ENCODE measurements at regions not wholly inside any gene's neighbourhood (a gene's known extent, or its start where the extent isn't known, plus 50 kb on each side); places are given as distances from the start of the nearest gene placed in this dataset.

DNA sequence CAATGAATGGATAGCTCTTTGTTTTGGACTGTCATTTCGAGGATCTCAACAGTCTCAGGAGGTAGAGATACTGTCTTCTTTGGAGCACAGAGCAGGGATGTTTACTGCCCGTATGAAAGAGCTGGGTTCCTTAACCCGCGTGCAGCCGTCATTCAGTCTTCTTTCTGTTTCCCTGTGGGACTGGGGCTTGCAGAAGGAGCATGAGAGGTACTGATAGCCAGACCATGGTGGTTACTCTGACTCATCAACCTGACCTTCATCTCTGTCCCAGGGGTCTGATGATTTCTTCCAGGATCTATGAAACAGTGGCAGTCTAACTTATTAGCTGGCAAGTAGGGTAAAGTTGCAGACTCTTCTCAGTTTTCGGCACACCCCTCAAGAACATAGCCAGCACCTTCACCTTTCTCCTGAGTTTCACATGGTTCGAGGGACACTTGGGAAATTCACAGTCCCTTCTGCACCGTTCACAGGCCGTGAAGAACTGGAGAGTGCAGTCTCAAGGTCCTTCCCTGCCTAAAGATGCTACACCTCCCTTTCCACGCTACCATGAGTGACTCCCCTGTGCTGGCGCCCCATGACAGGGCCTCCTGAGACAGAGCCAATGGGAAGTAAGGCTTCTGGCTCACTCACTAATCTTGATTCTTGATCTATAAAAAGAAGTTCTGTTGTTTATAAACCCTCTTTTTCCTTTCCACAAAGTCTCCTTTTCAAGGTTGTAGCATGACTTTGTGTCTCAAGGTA lies 226.2 kb downstream of the MC4R start:
- DNase-seq (ENCODE audit: extremely low read depth in 1 of 2, low read depth in 1 of 2) = no peak

DNA sequence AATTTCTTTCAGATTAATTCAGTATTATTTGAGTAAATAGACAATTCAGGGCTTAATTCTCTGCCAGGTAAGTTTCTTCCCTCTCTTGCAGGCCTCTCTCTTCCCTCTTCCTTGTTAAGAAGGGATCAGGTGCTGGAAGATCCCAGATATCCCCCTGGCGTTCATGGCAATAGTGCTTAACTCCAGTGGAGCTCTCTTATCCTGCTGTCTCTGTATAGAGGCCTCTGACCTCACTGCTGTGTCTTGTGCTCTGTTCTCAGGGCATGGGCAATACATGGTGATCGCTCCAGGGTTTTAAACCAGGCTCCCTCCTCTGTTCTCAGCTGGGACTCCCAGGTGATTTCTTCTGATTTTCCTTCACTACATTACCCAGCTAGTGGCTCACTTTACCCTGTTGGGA lies 226.8 kb downstream of the MC4R start:
- no peak for DNase-seq (ENCODE audit: extremely low read depth in 1 of 2, low read depth in 1 of 2)

DNA sequence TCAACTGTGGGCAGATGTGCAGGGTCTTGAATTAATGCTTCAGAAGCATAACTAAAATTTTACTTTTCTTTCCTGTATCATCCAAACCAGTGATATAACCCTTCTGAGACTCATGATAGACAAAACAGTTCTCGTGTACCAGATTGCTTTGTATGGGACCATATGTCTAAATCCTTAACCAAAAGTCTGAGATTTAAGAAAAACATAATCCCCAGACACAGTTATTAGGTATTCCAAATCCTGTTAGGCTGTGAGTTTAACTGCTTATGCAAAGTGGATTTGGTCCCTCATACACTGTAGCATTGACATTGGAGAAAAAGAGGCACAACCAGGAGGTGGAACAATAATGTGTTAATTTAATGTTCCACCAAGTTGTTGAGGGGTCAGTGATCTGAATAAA lies 235.0 kb downstream of the PMAIP1 start:
- no peak for DNase-seq (ENCODE audit: extremely low read depth in 1 of 2, low read depth in 1 of 2)

DNA sequence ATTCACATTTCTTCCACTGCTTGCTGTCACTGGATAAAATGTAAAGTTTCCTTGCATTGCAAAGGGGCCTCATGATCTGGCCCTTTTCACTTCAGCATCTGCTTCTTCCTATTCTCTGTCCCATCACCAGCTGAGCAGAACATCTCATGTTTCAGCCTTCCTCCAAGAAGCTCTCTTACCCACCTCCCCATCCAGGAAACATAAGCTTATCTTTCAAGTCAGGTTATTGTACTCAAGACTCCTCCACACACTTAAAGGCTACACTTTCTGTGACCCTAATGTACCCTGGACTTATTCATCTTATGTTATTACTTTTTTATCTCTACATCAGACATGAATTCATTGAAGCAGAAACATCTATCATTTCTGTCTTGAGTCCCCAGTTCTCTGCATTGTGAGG lies 230.5 kb downstream of the PMAIP1 start:
- DNase-seq (ENCODE audit: extremely low read depth in 1 of 2, low read depth in 1 of 2) = no peak

DNA sequence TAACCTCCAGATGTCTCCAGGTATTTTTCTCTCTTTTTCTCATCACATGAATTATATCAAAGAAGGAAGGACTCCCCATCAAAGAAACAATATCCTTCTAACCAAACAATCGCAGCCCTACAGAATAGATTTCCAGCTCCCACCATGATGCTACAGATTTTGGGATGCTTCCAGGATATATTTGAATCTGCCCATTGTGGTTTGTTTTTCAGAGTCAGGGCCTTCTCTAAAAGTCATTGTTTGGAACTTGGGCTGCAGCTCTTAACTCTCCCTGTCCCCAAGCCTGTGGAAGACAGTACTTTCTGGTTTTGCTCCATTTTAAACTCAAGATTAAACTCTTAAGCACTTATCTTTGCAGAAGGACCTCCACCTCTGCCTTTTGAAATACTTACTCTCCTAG lies 223.2 kb downstream of the PMAIP1 start:
- DNase-seq (ENCODE audit: extremely low read depth in 1 of 2, low read depth in 1 of 2) = no peak

DNA sequence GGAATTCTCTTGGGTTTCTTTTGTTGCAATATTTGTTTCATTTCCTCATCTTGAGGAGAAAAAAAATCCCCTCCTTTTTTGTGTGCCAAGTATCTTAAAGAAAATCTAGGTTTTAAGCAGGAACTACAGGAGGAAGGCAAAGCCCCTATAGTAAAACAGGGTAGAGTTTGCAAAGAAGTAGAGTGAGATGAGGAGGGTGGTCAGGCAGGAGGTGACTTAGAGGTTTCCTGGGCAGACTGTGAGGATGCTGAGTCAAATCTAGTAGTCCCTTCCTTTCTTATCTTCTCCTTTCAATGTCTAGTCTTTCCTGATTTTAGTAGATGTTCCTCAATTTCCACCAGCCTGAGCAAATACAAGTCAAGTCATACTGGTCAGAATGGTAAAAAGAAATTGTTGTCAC lies 222.5 kb downstream of the PMAIP1 start:
- DNase-seq (ENCODE audit: extremely low read depth in 1 of 2, low read depth in 1 of 2) = no peak

DNA sequence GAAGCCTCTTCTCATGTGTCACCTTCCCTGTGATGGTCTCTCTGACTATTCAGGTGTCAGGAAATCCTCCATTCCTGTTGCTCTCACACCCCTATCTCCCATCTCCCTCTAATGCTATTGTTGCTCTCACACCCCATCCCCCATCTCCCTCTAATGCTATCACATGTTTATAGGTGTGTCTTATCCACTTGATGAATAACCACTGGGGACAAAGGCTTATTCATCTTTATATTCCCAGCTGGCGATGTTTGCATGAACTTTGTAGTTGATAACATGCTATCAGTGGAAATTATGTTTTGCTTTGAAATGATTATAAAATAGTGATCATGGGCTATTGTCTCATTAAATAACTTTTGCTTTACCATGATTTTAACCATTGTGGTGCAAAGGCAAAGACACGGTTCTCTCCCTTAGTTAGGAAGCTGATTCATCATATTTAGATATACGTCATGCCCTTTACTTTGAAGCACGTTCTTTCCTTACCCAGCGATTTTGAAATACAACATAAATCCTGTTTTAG lies 220.5 kb downstream of the PMAIP1 start:
- DNase-seq (ENCODE audit: extremely low read depth in 1 of 2, low read depth in 1 of 2) = no peak

DNA sequence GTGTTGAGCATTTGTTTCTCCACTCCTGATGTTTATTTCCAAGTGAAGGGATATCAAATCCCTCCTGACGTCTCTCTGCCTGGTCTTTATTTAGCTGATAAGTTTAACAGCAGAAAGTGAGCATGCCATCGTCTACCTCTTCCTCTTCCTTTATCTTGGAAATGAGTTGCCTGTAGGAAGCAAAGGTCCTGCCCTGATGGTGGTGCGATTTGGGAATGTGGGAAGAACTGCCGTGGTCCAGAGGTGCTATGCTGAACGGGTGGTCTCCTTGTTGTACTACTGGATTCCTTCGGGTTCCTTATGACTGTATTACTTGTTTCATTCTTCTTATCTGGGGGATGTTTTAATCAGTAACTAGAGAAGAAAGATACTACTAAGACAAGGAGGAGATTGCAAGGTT lies 217.5 kb downstream of the PMAIP1 start:
- no peak for DNase-seq (ENCODE audit: extremely low read depth in 1 of 2, low read depth in 1 of 2)

DNA sequence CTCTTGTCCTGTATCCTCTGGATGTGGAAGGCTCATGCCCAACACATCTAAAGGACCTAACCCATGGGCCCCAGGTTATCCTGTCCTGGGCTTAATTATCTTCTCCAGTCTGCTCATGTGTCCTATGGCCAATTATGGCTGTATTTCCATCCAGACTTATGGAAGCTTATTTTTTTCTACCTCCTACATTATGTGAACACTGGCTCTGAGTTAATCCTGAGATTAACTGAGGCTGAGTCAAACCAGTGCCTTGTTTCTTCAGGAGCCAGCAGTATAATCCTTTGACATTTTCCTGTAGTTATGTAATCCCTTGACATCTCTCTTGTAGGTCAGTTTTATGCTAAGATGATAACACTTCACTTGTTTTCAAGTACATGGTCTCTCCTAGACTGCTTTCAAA lies 213.6 kb downstream of the PMAIP1 start:
- DNase-seq (ENCODE audit: extremely low read depth in 1 of 2, low read depth in 1 of 2) = no peak

DNA sequence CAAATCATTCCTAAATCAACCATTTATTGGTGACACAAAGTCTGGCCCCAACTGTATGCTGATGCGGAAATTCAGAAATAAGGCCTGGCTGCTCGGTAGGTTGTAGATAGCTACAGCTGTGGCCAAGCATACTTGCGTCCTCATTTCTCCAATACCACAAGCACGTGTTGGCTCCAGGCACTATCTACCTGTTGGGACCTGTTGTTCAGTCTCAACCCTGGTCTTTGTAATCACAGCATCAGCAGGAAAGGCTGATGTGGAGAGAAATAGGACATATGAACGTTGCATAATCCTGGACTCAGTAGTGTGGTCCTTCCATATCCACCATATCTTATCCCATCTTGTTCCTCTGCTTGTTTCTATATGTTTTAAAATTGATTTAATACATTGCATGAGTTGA lies 212.6 kb downstream of the PMAIP1 start:
- DNase-seq (ENCODE audit: extremely low read depth in 1 of 2, low read depth in 1 of 2) = no peak

DNA sequence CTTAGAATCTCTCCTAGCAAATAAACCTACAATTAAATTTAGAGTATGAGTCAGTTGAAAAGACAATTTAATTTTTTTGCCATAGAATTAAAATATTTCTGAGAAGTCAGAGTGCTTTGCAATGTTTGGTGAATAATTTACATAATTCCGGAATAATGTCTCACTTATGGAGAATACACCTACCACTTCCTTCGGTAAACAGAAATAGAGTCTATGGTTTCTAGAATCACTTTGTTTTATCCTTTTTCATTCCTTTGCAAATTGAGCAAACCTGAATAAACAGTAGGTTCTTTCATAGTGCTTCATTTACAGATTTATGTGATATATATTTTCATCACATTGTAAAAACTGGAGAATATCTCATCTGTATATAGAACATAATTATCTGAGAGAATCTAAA lies 211.7 kb downstream of the PMAIP1 start:
- no peak for DNase-seq (ENCODE audit: extremely low read depth in 1 of 2, low read depth in 1 of 2)

DNA sequence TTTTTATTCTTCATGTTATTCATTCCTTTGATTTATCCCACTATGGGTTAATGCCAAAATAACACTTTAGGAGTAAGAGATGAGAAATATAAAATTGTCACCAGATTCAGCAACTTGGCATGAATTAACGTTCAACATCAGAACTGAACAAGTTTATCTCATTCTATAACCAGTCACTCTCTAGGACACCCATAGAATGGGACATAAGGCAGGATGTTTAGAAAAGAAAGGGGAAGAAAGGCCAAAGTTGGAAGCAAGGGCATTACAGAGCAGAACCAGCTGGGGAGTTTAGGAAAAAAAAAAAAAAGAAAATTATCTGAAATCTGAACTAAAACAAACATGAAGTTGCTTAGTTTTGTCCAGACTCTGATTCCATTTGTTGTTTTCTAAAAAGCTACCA lies 211.0 kb downstream of the PMAIP1 start:
- DNase-seq (ENCODE audit: extremely low read depth in 1 of 2, low read depth in 1 of 2) = no peak

DNA sequence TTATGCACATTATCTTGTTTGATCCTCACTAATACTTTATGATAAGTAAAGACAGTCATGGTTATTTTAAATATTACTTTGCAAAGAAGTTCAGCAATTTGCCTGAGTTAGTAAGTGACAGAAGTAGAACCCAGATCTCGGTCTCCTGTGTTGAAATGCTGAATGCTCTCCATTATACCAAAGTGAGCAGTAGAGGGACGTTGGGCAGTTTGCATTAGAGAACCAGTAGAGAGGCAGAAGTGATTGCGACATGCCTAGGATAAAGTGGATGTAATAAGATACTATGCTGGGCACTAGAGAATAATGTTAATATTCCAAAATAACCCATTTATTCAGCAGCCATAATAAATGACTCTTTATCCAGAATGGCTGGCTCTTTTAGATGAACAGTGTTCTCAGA lies 201.0 kb downstream of the PMAIP1 start:
- no peak for DNase-seq (ENCODE audit: extremely low read depth in 1 of 2, low read depth in 1 of 2)

DNA sequence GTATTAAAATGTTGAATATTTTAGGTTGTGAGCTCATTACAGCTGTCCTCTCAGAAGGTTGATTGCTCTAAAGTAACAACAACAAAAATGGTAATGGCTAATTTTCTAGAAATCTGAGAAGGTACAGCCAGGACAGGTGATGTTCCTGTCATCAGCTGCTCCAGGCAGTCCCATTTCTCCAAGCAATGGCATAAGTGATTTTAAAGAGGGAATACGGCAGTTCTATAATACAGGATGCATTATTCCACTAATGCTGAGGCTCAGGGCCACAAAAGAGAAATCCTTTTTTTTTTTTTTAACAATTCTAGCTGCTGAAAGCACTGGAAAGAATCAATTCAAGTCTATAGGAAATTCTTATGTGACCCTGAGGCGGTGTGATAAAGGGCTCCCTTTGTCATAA lies 199.9 kb downstream of the PMAIP1 start:
- DNase-seq (ENCODE audit: extremely low read depth in 1 of 2, low read depth in 1 of 2) = no peak

DNA sequence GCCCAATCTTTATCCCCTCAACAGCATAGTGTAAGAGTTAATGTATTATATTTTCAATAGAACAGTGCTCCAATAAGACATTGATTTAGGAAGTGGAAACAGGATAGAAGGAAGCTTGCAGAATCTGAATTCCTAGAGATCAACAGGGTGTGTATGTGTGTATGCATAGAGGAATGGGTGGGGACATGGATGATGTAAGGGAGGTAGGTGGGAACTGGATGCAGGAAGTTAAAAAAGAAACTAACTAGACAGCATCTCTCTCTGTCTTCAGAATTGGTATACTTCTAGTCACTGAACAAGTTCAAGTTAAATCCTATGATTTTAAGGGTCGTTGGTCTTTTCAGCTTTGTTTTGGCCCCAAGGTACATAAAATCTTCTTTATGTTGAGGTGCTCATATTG lies 196.6 kb downstream of the PMAIP1 start:
- no peak for DNase-seq (ENCODE audit: extremely low read depth in 1 of 2, low read depth in 1 of 2)

DNA sequence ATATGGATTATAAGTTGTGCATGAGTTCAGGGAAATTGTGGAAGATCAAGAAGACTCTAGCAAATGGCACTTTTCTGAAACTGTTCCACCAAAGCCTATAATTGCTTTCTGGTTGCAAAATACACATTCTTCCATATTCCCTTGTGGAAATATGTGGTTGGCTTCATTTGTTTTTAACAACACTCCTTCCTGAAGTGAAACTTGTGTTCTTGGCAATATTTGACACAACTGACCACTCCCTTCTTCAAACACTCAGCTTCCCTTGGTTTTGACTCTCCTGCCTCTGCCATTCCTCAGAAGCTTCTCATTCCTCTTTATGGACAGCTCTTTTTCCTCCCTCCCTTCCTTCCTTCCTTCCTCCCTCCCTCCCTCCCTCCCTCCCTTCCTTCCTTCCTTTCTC lies 192.3 kb downstream of the PMAIP1 start:
- DNase-seq (ENCODE audit: extremely low read depth in 1 of 2, low read depth in 1 of 2) = no peak

DNA sequence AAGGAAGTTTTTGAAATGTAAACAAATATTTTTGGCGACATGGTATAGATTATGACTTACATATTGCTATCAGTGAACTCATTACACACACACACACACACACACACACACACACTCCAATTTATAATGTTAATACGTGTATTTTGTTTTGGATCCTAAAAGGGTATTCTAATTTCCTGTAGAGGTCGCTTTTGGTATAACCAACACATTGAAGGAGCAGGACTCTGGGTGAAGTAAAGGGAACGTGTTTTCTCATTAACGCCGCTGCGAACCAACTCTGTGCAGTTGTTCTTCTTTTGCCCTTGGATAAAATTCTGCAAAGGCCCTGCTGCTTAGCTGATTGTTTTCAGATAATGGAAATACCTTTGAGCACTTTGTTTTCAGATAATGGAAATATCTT lies 190.4 kb downstream of the PMAIP1 start:
- DNase-seq (ENCODE audit: extremely low read depth in 1 of 2, low read depth in 1 of 2) = no peak

DNA sequence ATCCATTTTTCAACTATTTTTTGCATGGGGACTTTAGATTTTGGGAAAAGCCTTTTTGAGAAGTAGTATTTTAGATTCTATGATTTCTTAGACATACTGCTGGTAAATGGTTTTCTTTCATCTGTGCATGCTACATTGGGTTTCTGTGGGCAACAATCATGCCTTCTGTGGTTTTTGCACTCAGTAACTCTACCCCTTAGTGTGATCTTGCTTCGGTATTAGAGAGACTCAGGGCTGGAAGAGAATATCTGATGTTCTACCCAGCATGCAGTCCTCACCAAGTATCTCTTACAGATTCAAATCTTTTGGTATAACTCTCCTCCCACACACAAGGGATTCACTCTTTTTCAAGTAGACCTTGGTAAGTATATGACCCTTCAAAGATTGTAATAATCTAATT lies 183.0 kb downstream of the PMAIP1 start:
- DNase-seq (ENCODE audit: extremely low read depth in 1 of 2, low read depth in 1 of 2) = no peak

DNA sequence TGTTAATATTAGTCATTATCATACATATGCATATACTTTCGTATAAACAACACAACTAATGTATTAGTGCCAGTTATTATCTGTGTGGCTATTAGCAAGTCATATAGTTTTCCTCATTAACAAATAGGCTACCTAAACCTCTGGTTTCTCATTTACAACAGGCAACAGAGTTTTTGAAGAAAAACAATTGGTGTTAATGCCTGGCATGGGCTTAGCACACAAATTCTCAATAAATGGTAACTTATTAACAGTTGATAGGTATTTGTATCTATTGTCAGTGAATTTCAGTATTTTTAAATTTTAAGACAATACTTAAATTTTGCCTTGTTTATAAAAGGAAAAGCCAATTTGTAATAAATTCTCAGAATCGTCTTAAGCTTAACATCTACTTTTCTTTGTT lies 182.5 kb downstream of the PMAIP1 start:
- DNase-seq (ENCODE audit: extremely low read depth in 1 of 2, low read depth in 1 of 2) = no peak

DNA sequence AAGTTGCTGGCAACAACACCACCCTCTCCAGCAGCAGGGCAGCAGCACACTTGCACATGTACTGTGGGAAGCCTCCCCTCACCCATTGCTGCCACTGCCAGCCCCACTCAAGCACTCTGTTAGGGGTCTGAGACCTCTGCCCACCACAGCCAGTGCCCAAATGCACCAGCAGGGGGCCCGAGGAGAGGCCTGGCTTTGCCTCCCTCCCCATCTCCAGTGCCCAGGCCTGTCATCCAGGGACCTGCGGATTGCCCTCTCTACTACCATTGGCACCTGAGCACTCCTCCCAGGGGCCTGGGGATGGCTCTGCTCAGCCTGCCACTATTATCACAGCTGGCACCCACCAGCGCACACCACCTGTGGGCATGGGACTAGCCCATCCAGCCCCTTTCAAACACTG lies 175.7 kb downstream of the PMAIP1 start:
- DNase-seq (ENCODE audit: extremely low read depth in 1 of 2, low read depth in 1 of 2) = no peak

DNA sequence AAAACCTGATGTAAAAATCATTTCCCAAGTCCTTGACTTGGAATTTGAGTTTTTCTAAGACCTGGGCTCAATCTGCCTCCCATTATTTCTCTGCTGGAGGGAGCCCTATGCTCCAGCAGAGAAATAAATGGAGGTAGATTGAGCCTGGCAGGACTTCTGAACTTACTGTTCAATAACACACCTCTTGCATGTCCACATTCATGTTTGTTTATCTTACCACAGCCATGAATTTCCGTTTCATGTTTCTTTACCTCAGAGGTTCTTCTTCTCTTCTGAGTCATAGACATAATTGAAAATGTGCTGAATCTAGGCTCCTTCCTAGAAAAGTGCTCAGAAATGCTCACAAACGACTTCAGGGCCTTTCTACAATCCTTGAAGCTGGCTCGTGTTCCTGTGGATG lies 170.8 kb downstream of the PMAIP1 start:
- no peak for DNase-seq (ENCODE audit: extremely low read depth in 1 of 2, low read depth in 1 of 2)

DNA sequence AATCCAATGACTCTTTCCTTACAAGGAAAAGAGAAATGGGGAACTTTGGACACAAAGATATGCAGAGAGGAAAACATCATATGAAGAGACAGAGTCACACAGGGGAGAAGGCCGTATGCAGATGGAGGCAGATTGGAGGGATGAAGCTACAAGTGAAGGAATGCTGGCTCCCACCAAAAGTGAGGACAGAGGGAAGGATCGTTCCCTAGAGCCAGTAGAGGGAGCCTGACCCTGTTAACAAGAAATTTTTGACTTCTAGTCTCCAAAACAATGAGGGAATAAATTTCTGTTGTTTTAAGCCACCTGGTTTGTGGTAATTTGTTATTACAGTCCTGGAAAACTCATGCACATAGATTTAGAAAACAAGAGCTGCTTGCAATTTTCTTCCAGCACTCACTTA lies 169.3 kb downstream of the PMAIP1 start:
- DNase-seq (ENCODE audit: extremely low read depth in 1 of 2, low read depth in 1 of 2) = no peak

All from stimulated activated CD8-positive, alpha-beta memory T cell treated with anti-CD3 and anti-CD28 coated beads, Interleukin-7, amount 100 ng/mL, for 48 hours (primary cell).